ENCODE measurements at regions not wholly inside any gene's neighbourhood (a gene's known extent, or its start where the extent isn't known, plus 50 kb on each side); places are given as distances from the start of the nearest gene placed in this dataset.
"Not testable (repeated sequence)": the region's sequence is repeated elsewhere in the genome, so short reads cannot be mapped to it uniquely, and the experiment has no call there.

DNA sequence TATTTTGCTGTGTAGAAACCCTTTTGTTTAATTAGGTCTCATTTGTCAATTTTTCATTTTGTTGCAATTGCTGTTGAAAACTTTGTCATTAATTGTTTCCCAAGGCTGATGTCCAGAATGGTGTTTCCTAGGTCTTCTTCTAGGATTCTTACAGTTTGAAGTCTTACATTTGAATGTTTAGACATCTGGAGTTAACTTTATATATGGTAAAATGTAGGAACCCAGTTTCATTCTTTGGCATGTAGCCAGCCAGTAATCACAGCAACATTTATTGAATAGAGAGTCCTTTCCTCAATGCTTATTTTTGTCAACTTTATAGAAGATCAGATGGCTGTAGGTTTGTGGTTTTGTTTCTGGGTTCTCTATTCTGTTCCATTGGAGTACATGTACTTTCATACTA lies 1290.8 kb upstream of the CDH9 start:
- in situ Hi-C loops (cut with HindIII; ENCODE audit: low sequenced_read_pairs), result no loop called here

DNA sequence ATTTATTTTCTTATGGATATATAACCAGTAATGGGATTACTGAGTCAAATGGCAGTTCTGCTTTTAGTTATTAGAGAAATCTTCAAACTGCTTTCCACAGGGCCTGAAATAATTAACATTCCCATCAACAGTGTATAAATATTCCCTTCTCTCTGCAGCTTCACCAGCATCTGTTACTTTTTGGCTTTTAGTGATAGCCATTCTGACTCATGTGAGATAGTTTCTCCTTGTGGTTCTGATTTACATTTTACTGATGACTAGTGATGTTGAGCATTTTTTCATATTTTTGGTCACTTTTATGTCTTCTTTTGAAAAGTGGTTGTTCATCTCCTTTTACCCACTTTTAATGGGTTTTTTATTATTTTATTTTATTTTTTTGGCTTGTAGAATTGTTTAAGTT lies 1290.3 kb upstream of the CDH9 start:
- in situ Hi-C loops (cut with HindIII; ENCODE audit: low sequenced_read_pairs), result no loop called here

DNA sequence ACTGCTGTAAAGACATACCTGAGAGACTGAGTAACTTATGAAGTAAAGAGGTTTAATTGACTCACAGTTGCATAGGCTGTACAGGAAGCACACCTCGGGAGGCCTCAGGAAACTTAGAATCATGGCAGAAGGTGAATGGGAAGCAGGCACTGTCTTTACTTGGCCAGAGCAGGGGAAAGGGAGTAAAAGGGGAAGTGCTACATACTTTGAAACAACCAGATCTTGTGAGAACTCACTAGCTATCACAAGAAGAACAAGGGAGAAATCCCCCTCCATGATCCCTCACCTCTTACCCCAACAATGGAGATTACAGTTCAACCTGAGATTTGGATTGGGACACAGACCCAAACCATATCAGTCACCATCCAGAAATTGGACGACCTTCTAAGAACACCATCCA lies 1285.8 kb upstream of the CDH9 start:
- in situ Hi-C loops (cut with HindIII; ENCODE audit: low sequenced_read_pairs), result no loop called here

- in situ Hi-C loops (cut with HindIII; ENCODE audit: low sequenced_read_pairs), result no loop called here
These were observed 1275.6 kb upstream of the CDH9 start for GRCh38 chr5:28313953-28314352.

DNA sequence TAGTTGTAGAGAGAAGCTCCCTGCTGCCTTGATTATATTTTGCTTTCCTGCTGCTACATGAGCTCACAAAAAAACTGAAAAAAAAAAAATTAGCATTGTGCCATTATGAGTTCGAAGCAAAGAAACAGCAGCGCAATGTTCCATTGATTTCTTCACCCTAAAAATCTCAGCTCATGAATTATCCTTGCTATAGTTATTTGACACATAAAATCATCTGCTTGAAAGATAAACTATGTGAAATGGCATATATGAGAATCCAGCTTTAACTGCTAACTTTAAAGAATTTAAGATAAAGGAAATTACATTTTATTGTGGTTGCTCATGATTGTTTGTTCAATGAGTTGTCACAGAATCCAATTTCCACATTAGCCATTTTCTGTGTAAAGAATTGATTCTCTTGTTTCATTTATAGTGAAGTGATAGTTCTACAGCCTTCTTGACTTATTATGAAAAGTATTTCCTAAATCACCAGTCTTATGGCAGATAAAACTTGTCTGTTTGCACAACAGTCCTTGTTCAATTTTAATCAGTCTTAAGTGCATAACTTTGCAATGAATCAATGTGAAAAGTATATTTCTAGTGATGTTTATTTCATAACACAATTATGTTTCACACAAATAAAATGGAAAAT lies 1275.0 kb upstream of the CDH9 start:
- in situ Hi-C loops (cut with HindIII; ENCODE audit: low sequenced_read_pairs), result no loop called here

GRCh38 chr5:28310696-28311095 lies 1272.3 kb upstream of the CDH9 start:
- in situ Hi-C loops (cut with HindIII; ENCODE audit: low sequenced_read_pairs), result no loop called here

- in situ Hi-C loops (cut with HindIII; ENCODE audit: low sequenced_read_pairs), result no loop called here
These were observed 1267.5 kb upstream of the CDH9 start for GRCh38 chr5:28305891-28306290.

DNA sequence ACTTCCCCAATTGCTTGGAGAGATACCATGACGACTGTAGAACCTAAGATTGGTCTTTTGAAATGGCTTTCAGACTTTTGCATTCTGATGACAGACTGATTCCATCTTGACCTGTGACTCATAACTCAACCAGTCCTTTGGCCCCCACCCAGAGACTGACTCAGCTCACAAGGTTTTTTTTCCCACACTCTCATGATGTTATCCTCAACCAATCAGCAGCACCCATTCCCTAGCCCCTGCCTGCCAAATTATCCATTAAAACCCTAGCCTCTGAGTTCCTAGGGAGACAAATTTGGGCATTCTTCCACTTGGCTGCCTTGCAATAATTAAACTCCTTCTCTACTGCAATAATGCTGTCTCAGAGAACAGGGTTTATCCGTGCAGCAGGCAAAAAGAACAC lies 1263.3 kb upstream of the CDH9 start:
- in situ Hi-C loops (cut with HindIII; ENCODE audit: low sequenced_read_pairs), result no loop called here

GRCh38 chr5:28296254-28297013 lies 1258.0 kb upstream of the CDH9 start:
- in situ Hi-C loops (cut with HindIII; ENCODE audit: low sequenced_read_pairs), result no loop called here

GRCh38 chr5:28287021-28287420 lies 1248.6 kb upstream of the CDH9 start:
- in situ Hi-C loops (cut with HindIII; ENCODE audit: low sequenced_read_pairs), result not testable (repeated sequence)

DNA sequence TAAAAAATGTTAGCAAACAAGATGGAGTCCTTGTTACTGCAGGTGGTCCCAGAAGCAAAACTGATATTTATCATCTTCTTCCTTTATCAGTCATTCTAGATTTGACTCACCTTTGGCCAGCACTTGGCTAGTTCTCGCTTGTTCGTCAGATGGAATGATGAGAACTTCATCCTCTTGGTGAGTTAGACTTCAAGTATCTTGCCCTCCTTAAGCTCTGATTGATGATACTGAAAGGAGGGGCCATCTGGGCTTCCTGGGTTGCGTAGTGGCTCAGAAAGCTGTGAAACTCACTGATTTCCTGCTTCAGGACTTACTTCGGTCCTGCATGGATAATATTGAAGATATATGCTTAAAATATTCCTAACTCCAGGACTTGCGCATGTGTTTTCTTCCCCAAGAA lies 1248.2 kb upstream of the CDH9 start:
- in situ Hi-C loops (cut with HindIII; ENCODE audit: low sequenced_read_pairs), result no loop called here

DNA sequence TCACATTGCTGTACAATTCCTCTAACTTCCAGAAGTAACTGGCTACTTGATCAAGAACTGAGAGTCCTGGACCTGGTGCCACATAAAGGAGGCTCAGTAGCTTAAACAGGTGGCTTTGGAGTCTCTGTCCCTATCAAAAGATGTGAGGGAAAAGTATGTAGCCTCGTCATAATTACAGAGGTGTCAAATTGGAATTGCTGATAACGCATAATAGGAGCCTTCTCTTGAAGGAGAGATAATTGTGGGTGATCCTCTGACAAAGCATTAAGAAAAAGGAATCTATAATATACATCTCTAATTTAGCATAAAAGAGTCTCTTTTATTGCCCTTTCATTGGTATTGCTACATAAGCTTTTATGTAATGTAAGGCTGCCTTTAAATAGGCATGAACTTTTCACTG lies 1246.4 kb upstream of the CDH9 start:
- in situ Hi-C loops (cut with HindIII; ENCODE audit: low sequenced_read_pairs), result no loop called here

DNA sequence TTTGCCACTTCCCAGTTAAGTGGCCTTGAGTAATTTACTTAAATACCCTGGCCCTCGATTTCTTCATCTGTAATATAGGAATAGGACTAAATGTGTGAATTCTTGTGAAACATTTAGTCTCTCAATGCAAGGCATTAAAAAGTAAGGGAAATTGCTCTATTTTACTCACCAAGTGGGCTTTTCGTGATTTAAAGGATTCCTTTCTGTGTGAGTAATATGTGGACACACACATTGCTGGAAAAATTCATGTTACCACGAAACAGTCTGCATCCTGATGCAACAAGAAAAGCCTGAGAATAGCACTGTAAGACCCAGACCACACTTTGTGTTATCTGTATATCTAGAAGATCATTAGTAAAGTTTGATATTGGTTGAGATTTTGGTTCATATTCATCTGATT lies 1243.0 kb upstream of the CDH9 start:
- in situ Hi-C loops (cut with HindIII; ENCODE audit: low sequenced_read_pairs), result no loop called here

GRCh38 chr5:28275931-28276330 lies 1237.5 kb upstream of the CDH9 start:
- in situ Hi-C loops (cut with HindIII; ENCODE audit: low sequenced_read_pairs), result no loop called here

GRCh38 chr5:28269978-28270377 lies 1231.6 kb upstream of the CDH9 start:
- in situ Hi-C loops (cut with HindIII; ENCODE audit: low sequenced_read_pairs), result no loop called here

GRCh38 chr5:28265877-28266276 lies 1227.5 kb upstream of the CDH9 start:
- in situ Hi-C loops (cut with HindIII; ENCODE audit: low sequenced_read_pairs), result no loop called here

DNA sequence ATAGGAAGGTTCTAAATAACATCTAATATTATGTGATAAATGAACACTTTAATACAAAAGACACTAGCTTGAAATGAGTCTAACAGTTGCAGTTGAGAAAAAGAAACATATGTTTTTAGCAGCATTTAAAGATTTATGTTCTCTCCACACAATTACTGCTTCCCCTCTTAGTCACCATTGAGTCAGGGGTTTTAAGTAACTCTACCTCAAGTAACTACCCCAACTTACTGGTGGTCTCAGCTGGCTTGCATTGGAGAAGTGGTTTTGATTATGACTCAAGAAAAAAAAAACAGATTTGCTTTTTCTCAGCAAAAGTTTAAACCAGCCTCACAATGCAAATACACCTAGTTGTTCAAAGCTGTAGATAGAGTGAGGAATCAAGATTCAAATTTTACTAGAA lies 1216.5 kb upstream of the CDH9 start:
- in situ Hi-C loops (cut with HindIII; ENCODE audit: low sequenced_read_pairs), result no loop called here

GRCh38 chr5:28253431-28253830 lies 1215.0 kb upstream of the CDH9 start:
- in situ Hi-C loops (cut with HindIII; ENCODE audit: low sequenced_read_pairs), result no loop called here

- in situ Hi-C loops (cut with HindIII; ENCODE audit: low sequenced_read_pairs), result no loop called here
These were observed 1211.5 kb upstream of the CDH9 start for GRCh38 chr5:28249771-28250415.

DNA sequence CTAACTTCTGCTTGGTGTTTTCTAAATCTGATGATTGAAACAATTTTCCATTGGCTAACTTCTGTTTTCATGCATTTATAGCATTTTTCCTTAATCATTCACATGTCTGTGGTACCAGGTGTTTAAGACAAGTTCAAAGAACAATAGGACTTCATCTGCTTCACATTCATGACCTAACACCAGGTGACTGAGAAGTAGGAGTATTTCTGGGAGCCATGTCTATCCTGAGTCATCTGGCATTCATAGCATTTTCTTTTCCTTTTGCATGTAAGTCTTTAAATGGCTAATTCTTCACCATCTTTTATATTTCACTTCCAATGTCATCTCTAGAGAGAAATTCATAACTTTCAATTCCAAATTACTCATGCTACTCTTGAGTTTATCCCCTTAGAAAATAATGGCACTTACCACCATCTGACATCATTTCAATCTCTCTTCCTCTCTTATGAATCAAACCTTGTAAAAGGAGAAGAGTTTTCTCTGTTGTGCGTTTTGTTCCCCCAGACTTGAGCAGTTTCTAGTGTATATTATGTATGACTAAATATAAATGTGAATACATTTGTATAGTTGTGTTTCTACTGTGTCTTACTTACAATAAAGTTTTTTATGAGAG lies 1196.1 kb upstream of the CDH9 start:
- in situ Hi-C loops (cut with HindIII; ENCODE audit: low sequenced_read_pairs), result no loop called here

DNA sequence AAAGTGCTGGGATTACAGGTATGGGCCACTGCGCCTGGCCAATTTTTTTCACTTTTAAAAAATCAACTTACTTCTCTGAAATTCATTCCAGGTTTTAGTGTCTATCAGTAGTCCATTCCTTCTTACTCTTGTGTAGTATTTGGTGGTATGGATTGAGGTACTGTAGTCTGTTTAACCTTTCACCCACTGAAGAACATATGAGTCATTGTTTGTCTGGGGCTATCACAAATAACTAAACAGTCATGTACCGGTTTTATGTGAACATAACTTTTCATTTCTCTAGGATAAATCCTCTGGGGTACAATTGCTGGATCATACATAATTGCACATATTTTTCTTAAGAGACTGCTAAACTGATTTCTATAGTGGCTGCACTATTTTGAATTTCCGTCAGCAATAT lies 1188.0 kb upstream of the CDH9 start:
- in situ Hi-C loops (cut with HindIII; ENCODE audit: low sequenced_read_pairs), result no loop called here

- in situ Hi-C loops (cut with HindIII; ENCODE audit: low sequenced_read_pairs), result no loop called here
These were observed 1181.2 kb upstream of the CDH9 start for GRCh38 chr5:28219539-28219938.
